ENCODE measurements at regions not wholly inside any gene's neighbourhood (a gene's known extent, or its start where the extent isn't known, plus 50 kb on each side); places are given as distances from the start of the nearest gene placed in this dataset.
A peak's percentile ranks its signal among the peaks of the same experiment; 100 is the strongest.

GRCh38 chr1:112247036-112247597 is 148.9 kb upstream of the CTTNBP2NL start:
- TF ChIP-seq, protein P1, sequence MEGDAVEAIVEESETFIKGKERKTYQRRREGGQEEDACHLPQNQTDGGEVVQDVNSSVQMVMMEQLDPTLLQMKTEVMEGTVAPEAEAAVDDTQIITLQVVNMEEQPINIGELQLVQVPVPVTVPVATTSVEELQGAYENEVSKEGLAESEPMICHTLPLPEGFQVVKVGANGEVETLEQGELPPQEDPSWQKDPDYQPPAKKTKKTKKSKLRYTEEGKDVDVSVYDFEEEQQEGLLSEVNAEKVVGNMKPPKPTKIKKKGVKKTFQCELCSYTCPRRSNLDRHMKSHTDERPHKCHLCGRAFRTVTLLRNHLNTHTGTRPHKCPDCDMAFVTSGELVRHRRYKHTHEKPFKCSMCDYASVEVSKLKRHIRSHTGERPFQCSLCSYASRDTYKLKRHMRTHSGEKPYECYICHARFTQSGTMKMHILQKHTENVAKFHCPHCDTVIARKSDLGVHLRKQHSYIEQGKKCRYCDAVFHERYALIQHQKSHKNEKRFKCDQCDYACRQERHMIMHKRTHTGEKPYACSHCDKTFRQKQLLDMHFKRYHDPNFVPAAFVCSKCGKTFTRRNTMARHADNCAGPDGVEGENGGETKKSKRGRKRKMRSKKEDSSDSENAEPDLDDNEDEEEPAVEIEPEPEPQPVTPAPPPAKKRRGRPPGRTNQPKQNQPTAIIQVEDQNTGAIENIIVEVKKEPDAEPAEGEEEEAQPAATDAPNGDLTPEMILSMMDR (conservative IDR thresholded peaks at IDR 0.05; ENCODE audit: low read depth, low read length): no peak
- no peak overlapping the region for H3K4me3 ChIP-seq (ENCODE audit: low read depth, low read length)
- no peak for DNase-seq (ENCODE audit: low read depth)

DNA sequence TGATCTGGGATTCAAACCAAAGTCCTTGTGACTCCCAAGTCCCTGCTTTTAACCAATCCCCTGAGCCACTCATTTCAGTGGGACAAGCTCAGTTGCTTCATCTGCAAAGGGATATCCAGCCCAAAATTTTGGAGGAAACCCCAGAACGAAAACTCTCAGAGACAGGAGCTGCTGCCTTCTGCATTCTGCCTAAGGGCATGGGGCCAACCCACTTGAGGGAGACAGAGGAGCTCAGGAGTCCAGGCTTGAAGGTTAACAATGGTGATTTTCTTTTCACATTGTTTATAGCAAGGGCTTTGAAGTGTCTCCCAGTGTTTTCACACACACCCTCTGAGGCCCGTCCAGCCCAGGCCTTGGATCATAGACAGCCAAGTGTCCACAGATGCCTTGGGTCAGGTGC is 148.1 kb upstream of the CTTNBP2NL start:
- no peak for DNase-seq (ENCODE audit: low read depth)
- TF ChIP-seq, protein P1 (conservative IDR thresholded peaks at IDR 0.05; ENCODE audit: low read depth, low read length): no peak
- H3K4me3 ChIP-seq (ENCODE audit: low read depth, low read length): no peak overlapping the region

- DNase-seq (ENCODE audit: low read depth): no peak
- TF ChIP-seq, protein P1 (conservative IDR thresholded peaks at IDR 0.05; ENCODE audit: low read depth, low read length): no peak
- no peak overlapping the region for H3K4me3 ChIP-seq (ENCODE audit: low read depth, low read length)
Measured at GRCh38 chr1:112250892-112251291, 145.1 kb upstream of the CTTNBP2NL start.

DNA sequence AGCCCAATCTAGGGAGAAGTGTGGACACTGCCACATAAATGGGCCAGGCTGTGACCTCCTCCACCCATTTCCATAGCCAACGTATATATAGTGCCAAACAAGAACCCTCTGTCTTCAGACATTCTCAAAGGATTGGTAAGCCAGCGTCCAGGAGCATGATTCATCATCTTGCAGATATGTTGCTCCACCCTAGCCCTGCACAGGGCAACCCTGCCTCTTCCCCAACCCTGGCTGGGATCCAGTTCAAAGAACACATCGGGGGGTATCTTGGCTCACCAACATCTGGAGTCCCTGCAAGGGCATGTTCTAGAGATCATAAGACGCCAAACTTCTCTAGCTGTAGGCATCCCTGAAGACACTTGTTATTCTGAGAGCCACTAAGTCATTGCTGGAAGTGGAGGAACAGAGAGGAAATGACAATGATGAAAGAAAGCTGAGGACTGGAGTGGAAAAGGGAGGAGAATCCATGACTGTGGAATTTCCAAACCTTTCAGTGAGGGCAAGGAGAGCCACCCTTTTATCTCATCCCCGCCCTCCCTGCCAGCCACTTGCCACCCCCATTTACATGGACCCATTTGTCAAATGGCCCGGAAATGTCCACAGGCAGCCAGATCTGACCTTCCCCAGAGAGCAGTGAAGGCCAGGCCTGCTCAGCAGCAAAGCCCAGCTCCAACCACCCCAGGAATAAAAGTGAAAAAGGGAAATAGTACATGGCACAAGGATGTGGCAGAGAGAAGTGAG is 144.1 kb upstream of the CTTNBP2NL start:
- peak; percentile 25 for DNase-seq (ENCODE audit: low read depth)
- TF ChIP-seq, protein P1 (conservative IDR thresholded peaks at IDR 0.05; ENCODE audit: low read depth, low read length): no peak
- H3K4me3 ChIP-seq (ENCODE audit: low read depth, low read length): no peak overlapping the region

GRCh38 chr1:112253366-112253765 is 142.6 kb upstream of the CTTNBP2NL start:
- no peak for DNase-seq (ENCODE audit: low read depth)
- TF ChIP-seq, protein P1 (conservative IDR thresholded peaks at IDR 0.05; ENCODE audit: low read depth, low read length): no peak
- no peak overlapping the region for H3K4me3 ChIP-seq (ENCODE audit: low read depth, low read length)

DNA sequence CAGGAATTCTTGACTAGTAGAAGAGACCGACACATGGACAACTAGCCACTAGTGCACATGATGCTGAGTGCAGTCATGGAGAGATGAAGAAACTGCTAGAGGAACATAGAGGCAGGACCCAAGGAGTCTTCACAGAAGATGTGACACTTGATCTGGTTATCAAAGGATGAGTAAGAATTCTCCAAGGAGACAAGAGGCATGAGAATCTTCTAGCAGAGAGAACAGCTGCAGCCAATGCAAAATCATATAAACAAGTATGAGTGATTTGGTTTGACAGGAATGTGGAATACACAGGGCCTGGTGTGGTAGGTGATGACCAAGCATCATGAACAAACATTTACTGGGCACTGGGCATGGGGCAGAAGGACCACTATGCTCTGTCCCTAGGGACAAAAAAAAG is 140.9 kb upstream of the CTTNBP2NL start:
- TF ChIP-seq, protein P1 (conservative IDR thresholded peaks at IDR 0.05; ENCODE audit: low read depth, low read length): no peak
- no peak overlapping the region for H3K4me3 ChIP-seq (ENCODE audit: low read depth, low read length)
- DNase-seq (ENCODE audit: low read depth): no peak

- no peak for DNase-seq (ENCODE audit: low read depth)
- TF ChIP-seq, protein P1 (conservative IDR thresholded peaks at IDR 0.05; ENCODE audit: low read depth, low read length): no peak
Measured at GRCh38 chr1:112256411-112256810, 139.6 kb upstream of the CTTNBP2NL start.

More at GRCh38 chr1:112256411-112256810, 139.6 kb upstream of the CTTNBP2NL start:
- no peak overlapping the region for H3K4me3 ChIP-seq (ENCODE audit: low read depth, low read length)
